ENCODE measurements at regions not wholly inside any gene's neighbourhood (a gene's known extent, or its start where the extent isn't known, plus 50 kb on each side); places are given as distances from the start of the nearest gene placed in this dataset.

DNA sequence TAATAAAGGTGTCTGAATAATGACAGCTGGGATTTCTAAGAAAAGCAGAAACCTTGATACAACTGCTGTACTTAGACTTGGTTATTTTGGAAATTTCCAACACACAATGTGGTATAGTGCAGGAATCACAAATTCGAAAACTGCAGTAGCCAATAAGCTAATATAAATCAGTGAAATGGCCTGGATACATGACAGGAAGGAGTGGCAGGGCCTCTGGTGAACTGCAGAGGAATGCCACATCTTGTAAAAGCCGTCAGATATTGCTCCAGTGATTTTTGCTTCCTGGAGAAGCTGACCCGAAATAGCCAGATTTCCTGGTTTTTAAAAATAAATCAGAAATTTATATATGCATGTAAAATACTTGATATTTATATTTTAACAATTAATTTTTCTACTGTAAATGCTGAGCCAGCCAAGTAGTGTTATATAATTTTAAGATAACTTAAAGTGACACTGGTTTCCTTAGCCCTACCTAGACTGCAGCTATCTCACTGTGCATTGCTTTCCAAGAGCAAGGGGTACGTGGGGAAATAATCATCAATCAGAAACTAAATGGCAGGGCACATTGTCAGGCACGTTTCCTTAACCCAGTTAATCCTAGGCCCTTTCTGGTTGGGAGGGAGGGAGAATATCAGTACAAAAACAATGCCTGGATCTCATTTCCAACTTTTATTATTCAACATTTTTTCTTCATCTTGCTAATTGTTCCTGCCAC, 182.4 kb downstream of the RASEF start:
- no peak for TF ChIP-seq POLR2A (IDR thresholded peaks at IDR 0.05)
- no peak for TF ChIP-seq CTCF (IDR thresholded peaks at IDR 0.05)
- no peak for TF ChIP-seq EP300 (IDR thresholded peaks at IDR 0.05)
- TF ChIP-seq POLR2AphosphoS5 (IDR thresholded peaks at IDR 0.05) = no peak
